Heart right ventricle (tissue), 16 donors: ENCODE measurements at regions not wholly inside any gene's neighbourhood (a gene's known extent, or its start where the extent isn't known, plus 50 kb on each side); places are given as distances from the start of the nearest gene placed in this dataset.

Experiments
- ATAC-seq, 8 donors: fragments of 200-7000 bp; cut with Tn5 transposase; one replicate each; pipeline ENCODE4 v1.9.1; 2020; ENCODE audit warnings: mild to moderate bottlenecking in 8 of 8, moderate library complexity in 8 of 8, moderate number of reproducible peaks in 1 of 8
- DNase-seq, 2 donors: peaks; one replicate each; pipeline ENCODE4 v3.0.0-alpha.2; 2020
- H3K27ac ChIP-seq, 10 donors: fragments of 200-600 bp; sonication (generic) in 2 of 10; one replicate each; pipeline versions ENCODE4 v1.5.0 to v1.8.0; 2020 to 2022; ENCODE audit warnings: mild to moderate bottlenecking in 3 of 10
- H3K27me3 ChIP-seq, 7 donors: fragments of 200-600 bp; one replicate each; pipeline ENCODE4 v1.8.0; 2021 to 2022; ENCODE audit warnings: mild to moderate bottlenecking in 2 of 7
- H3K36me3 ChIP-seq, 9 donors: fragments of 200-600 bp; sonication (generic) in 1 of 9; one replicate each; pipeline versions ENCODE4 v1.5.0 to v1.8.0; 2020 to 2022; ENCODE audit warnings: mild to moderate bottlenecking in 2 of 9
- H3K4me1 ChIP-seq, 9 donors: fragments of 200-600 bp; sonication (generic) in 1 of 9; one replicate each; pipeline versions ENCODE4 v1.5.0 to v1.8.0; 2020 to 2022; ENCODE audit warnings: mild to moderate bottlenecking in 4 of 9
- H3K4me3 ChIP-seq, 10 donors: fragments of 200-600 bp; sonication (generic) in 2 of 10; one replicate each; pipeline versions ENCODE4 v1.5.0 to v1.8.0; 2020 to 2022; ENCODE audit warnings: mild to moderate bottlenecking in 7 of 10, moderate library complexity in 2 of 10
- H3K9me3 ChIP-seq, 11 donors: fragments of 200-600 bp in 10 of 11; sonication (generic) in 2 of 11; one replicate each; pipeline versions ENCODE4 v1.5.0 to v1.8.0; 2013 to 2022; ENCODE audit warnings: mild to moderate bottlenecking in 2 of 11, control low read depth in 1 of 11, moderate library complexity in 1 of 11
- CTCF ChIP-seq, 9 donors: fragments of 200-600 bp; sonication (generic) in 2 of 9; IDR thresholded peaks; one replicate each; pipeline versions ENCODE4 v1.5.0 to v1.8.0; 2021 to 2022; ENCODE audit warnings: antibody characterized with exemption in 9 of 9, mild to moderate bottlenecking in 5 of 9, moderate library complexity in 1 of 9
- WGBS, 2 donors: extraction: QIAGEN DNeasy Blood & Tissue Kit; methylation state at CpG; one replicate each; pipeline ENCODE4 v1.1.7; 2013; ENCODE audit warnings: inconsistent platforms in 1 of 2; 5-methylcytosine and 5-hydroxymethylcytosine counted together
- intact Hi-C, 10 donors: fragments of 100-400 bp; cut with DNase I; formaldehyde crosslinking; loops; one replicate each; pipeline versions ENCODE4 v1.11.1 to v1.14.2; 2022
- donor health status: Arrhythmogenic right ventricular cardiomyopathy.
- donor health status: ischemic (EF 13 %, LVEDD 7.1; RV severe dilation, severe dysfunction).
- donor health status: healthy with polysubstance abuse.
- donor health status: DM: no; HTN: yes; CAD: no.
- donor health status: DM: no; HTN: no; CAD: no.
- donor health status: ischemic (EF 25% LVEDD 6.9; RV normal size, moderate dysfunction).
- donor health status: ischemic (EF 25% LVEDD 5.7; RV mildly dilated, moderate dysfunction).
- donor health status: healthy.
- donor health status: DM: yes; HTN: yes; CAD: no.
- donor health status: Ischemic cardiomyopathy.
- donor health status: ischemic (EF 35%, LVEDD 5.7; RV mildly dilated, moderate dysfunction).
- donor health status: nonischemic (EF 11% LVEDD 7.7; RV severe dilation, severe dysfunction).
- donor health status: DM: yes; HTN: yes; CAD: no.
- donor health status: PGD.
- donor health status: ischemic (EF 29% LVEDD 5.4; RV normal size, mild dysfunction).
- donor health status: nonischemic (EF 23%, LVEDD 6.1; RV moderate dilation, normal function).

- Histone ChIP-seq H3K27ac (no peak overlapping the region), H3K4me3 (no peak overlapping the region), H3K9me3 (no peaks in the 10 kb centered on the region), H3K27me3 (no peaks in the 10 kb centered on the region), H3K36me3 (no peaks in the 10 kb centered on the region), H3K4me1 (no peaks in the 10 kb centered on the region)
- WGBS, 2 donors: 90% methylated on average over 3 of the region's 3 CpGs
- no peak for TF ChIP-seq CTCF (IDR thresholded peaks at IDR 0.05)
- ATAC-seq (no peak), DNase-seq (no peak)
- intact Hi-C loops: no loop called here
Measured at GRCh38 chr1:224534731-224535130, 81.4 kb upstream of the CNIH3 start.

GRCh38 chr1:224535641-224536040 is 80.5 kb upstream of the CNIH3 start:
- ATAC-seq (no peak), DNase-seq (no peak)
- Histone ChIP-seq H3K27me3 (no peaks in the 10 kb centered on the region), H3K36me3 (no peaks in the 10 kb centered on the region), H3K4me3 (no peak overlapping the region), H3K9me3 (no peaks in the 10 kb centered on the region), H3K4me1 (peaks cover 0 to 9% (median 0%) of the 10 kb centered on the region in 9 donors), H3K27ac (no peak overlapping the region)
- intact Hi-C loops: no loop called here
- no peak for TF ChIP-seq CTCF (IDR thresholded peaks at IDR 0.05)
- WGBS, 2 donors: 83 to 84% methylated on average over 7 of the region's 7 CpGs

GRCh38 chr1:224539971-224540370 is 76.1 kb upstream of the CNIH3 start:
- Histone ChIP-seq H3K27me3 (no peaks in the 10 kb centered on the region), H3K27ac (no peak overlapping the region), H3K4me1 (peaks cover 0 to 43% (median 0%) of the 10 kb centered on the region in 9 donors), H3K4me3 (no peak overlapping the region), H3K9me3 (no peaks in the 10 kb centered on the region), H3K36me3 (no peaks in the 10 kb centered on the region)
- intact Hi-C loops: no loop called here
- TF ChIP-seq CTCF (IDR thresholded peaks at IDR 0.05): no peak
- ATAC-seq (no peak), DNase-seq (no peak)
- WGBS, 2 donors: 39 to 54% methylated on average over 4 of the region's 4 CpGs

GRCh38 chr1:224540535-224540934 is 75.6 kb upstream of the CNIH3 start:
- no peaks in the 10 kb centered on the region for H3K9me3 ChIP-seq
- no peak overlapping the region for H3K4me3 ChIP-seq
- no peak overlapping the region for H3K27ac ChIP-seq
- intact Hi-C loops: no loop called here
- no peaks in the 10 kb centered on the region for H3K36me3 ChIP-seq
- WGBS, 2 donors: 92 to 93% methylated on average over 1 of the region's 1 CpG
- DNase-seq (no peak), ATAC-seq (no peak)
- no peak for TF ChIP-seq CTCF (IDR thresholded peaks at IDR 0.05)
- peaks cover 0 to 43% (median 0%) of the 10 kb centered on the region in 9 donors for H3K4me1 ChIP-seq
- no peaks in the 10 kb centered on the region for H3K27me3 ChIP-seq
